ENCODE measurements at regions not wholly inside any gene's neighbourhood (a gene's known extent, or its start where the extent isn't known, plus 50 kb on each side); places are given as distances from the start of the nearest gene placed in this dataset.
"Not testable (repeated sequence)": the region's sequence is repeated elsewhere in the genome, so short reads cannot be mapped to it uniquely, and the experiment has no call there.

DNA sequence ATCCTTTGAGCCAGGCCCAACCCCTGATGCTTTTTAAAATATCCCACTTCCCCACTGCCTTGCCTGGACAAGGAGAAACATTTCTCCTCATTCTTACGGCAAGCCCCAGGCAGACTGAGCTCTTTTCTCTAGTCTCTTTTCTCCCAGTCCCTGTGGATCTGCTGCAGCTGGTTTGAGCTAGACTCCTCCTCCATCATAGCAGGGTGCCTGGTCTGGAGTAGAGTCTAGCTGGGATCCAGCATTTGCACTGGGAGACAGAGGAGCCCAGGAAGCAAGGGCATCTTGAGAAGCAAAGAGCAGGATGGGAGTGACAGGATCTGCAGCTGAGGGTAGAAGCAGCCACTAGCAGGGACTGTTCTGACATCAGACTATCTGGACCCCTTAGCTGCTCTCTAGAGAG lies 562.3 kb upstream of the COBL start:
- Histone ChIP-seq H3K4me1 (ENCODE audit: control insufficient read depth in 2 of 2, insufficient read depth in 2 of 2, low read length in 2 of 2) (no peaks in the 10 kb centered on the region), H3K36me3 (ENCODE audit: control insufficient read depth in 2 of 2, insufficient read depth in 2 of 2, low read length in 2 of 2) (no peaks in the 10 kb centered on the region), H3K27me3 (ENCODE audit: control insufficient read depth in 2 of 2, insufficient read depth in 2 of 2, low read length in 2 of 2) (no peaks in the 10 kb centered on the region), H3K9ac (ENCODE audit: low read depth in 1 of 2, low read length in 2 of 2) (no peak overlapping the region), H3K4me3 (ENCODE audit: low read length in 2 of 2) (no peak overlapping the region), H3K27ac (ENCODE audit: low read depth in 2 of 2, low read length in 2 of 2) (no peak overlapping the region), H3K9me3 (ENCODE audit: control insufficient read depth in 2 of 2, low read length in 2 of 2) (no peaks in the 10 kb centered on the region)

GRCh38 chr7:51869452-51869851 lies 552.8 kb upstream of the COBL start:
- no peak overlapping the region for H3K4me3 ChIP-seq (ENCODE audit: low read length in 2 of 2)
- no peak overlapping the region for H3K9ac ChIP-seq (ENCODE audit: low read depth in 1 of 2, low read length in 2 of 2)
- no peak overlapping the region for H3K27ac ChIP-seq (ENCODE audit: low read depth in 2 of 2, low read length in 2 of 2)
- no peaks in the 10 kb centered on the region for H3K9me3 ChIP-seq (ENCODE audit: control insufficient read depth in 2 of 2, low read length in 2 of 2)
- no peaks in the 10 kb centered on the region for H3K36me3 ChIP-seq (ENCODE audit: control insufficient read depth in 2 of 2, insufficient read depth in 2 of 2, low read length in 2 of 2)
- H3K4me1 ChIP-seq (ENCODE audit: control insufficient read depth in 2 of 2, insufficient read depth in 2 of 2, low read length in 2 of 2): no peaks in the 10 kb centered on the region
- H3K27me3 ChIP-seq (ENCODE audit: control insufficient read depth in 2 of 2, insufficient read depth in 2 of 2, low read length in 2 of 2): no peaks in the 10 kb centered on the region

- Histone ChIP-seq H3K27ac (ENCODE audit: low read depth in 2 of 2, low read length in 2 of 2) (no peak overlapping the region), H3K36me3 (ENCODE audit: control insufficient read depth in 2 of 2, insufficient read depth in 2 of 2, low read length in 2 of 2) (no peaks in the 10 kb centered on the region), H3K9me3 (ENCODE audit: control insufficient read depth in 2 of 2, low read length in 2 of 2) (no peaks in the 10 kb centered on the region), H3K27me3 (ENCODE audit: control insufficient read depth in 2 of 2, insufficient read depth in 2 of 2, low read length in 2 of 2) (no peaks in the 10 kb centered on the region), H3K4me3 (ENCODE audit: low read length in 2 of 2) (no peak overlapping the region), H3K4me1 (ENCODE audit: control insufficient read depth in 2 of 2, insufficient read depth in 2 of 2, low read length in 2 of 2) (no peaks in the 10 kb centered on the region), H3K9ac (ENCODE audit: low read depth in 1 of 2, low read length in 2 of 2) (no peak overlapping the region)
Measured at GRCh38 chr7:51867117-51867516, 550.5 kb upstream of the COBL start.

DNA sequence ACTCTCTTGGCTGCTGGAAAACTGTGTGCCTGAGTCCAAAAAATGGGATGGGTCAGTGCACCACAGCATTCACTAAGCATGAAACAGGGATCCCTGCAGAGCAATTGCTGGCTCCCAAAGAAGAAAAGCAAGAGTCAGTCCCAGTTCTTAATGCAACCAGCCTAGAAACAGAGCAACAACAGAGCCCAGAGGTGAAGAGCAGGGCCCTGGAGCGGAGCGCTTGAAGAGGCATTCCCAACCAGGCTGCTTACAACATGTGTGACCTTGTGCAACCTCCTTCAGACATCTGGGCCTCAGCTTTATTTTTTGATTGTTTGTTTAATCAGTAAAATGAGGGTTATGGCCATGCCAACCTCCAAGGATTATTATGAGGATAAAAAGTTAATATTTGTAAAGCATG lies 543.7 kb upstream of the COBL start:
- no peaks in the 10 kb centered on the region for H3K27me3 ChIP-seq (ENCODE audit: control insufficient read depth in 2 of 2, insufficient read depth in 2 of 2, low read length in 2 of 2)

DNA sequence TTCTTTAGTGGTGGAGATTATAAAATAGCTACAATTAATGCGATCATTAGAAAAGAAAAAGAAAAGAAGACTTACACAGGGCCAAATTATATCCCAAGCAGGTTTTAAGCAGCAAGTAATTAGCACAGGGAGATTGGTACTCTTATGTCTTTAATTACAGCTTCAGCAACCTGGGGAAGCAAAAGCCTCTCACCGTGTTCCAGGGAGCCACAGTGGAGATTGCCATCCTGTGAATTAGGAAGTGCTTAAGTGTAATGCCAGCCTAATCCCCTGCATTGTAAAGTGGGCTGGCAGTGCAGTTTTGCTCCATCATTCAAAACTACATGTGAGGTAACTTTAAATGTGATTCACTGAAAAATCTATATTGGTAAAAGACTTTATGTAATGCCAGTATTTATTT lies 533.5 kb upstream of the COBL start:
- no peaks in the 10 kb centered on the region for H3K27me3 ChIP-seq (ENCODE audit: control insufficient read depth in 2 of 2, insufficient read depth in 2 of 2, low read length in 2 of 2)
- H3K36me3 ChIP-seq (ENCODE audit: control insufficient read depth in 2 of 2, insufficient read depth in 2 of 2, low read length in 2 of 2): no peaks in the 10 kb centered on the region

More for the DNA sequence above, 543.7 kb upstream of the COBL start:
- H3K9ac ChIP-seq (ENCODE audit: low read depth in 1 of 2, low read length in 2 of 2): no peak overlapping the region
- H3K4me3 ChIP-seq (ENCODE audit: low read length in 2 of 2): no peak overlapping the region
- no peak overlapping the region for H3K27ac ChIP-seq (ENCODE audit: low read depth in 2 of 2, low read length in 2 of 2)
- H3K4me1 ChIP-seq (ENCODE audit: control insufficient read depth in 2 of 2, insufficient read depth in 2 of 2, low read length in 2 of 2): no peaks in the 10 kb centered on the region
- no peaks in the 10 kb centered on the region for H3K36me3 ChIP-seq (ENCODE audit: control insufficient read depth in 2 of 2, insufficient read depth in 2 of 2, low read length in 2 of 2)
- peaks cover under 1 to 1% of the 10 kb centered on the region in 2 donors for H3K9me3 ChIP-seq (ENCODE audit: control insufficient read depth in 2 of 2, low read length in 2 of 2)

GRCh38 chr7:51847461-51848134 lies 531.0 kb upstream of the COBL start:
- Histone ChIP-seq H3K9ac (ENCODE audit: low read depth in 1 of 2, low read length in 2 of 2) (no peak overlapping the region), H3K4me1 (ENCODE audit: control insufficient read depth in 2 of 2, insufficient read depth in 2 of 2, low read length in 2 of 2) (no peaks in the 10 kb centered on the region), H3K4me3 (ENCODE audit: low read length in 2 of 2) (no peak overlapping the region), H3K27me3 (ENCODE audit: control insufficient read depth in 2 of 2, insufficient read depth in 2 of 2, low read length in 2 of 2) (no peaks in the 10 kb centered on the region), H3K36me3 (ENCODE audit: control insufficient read depth in 2 of 2, insufficient read depth in 2 of 2, low read length in 2 of 2) (no peaks in the 10 kb centered on the region), H3K27ac (ENCODE audit: low read depth in 2 of 2, low read length in 2 of 2) (no peak overlapping the region), H3K9me3 (ENCODE audit: control insufficient read depth in 2 of 2, low read length in 2 of 2) (no peaks in the 10 kb centered on the region)

More for the DNA sequence above, 533.5 kb upstream of the COBL start:
- H3K4me1 ChIP-seq (ENCODE audit: control insufficient read depth in 2 of 2, insufficient read depth in 2 of 2, low read length in 2 of 2): no peaks in the 10 kb centered on the region
- no peak overlapping the region for H3K9ac ChIP-seq (ENCODE audit: low read depth in 1 of 2, low read length in 2 of 2)
- no peak overlapping the region for H3K4me3 ChIP-seq (ENCODE audit: low read length in 2 of 2)
- peaks cover 3% of the 10 kb centered on the region in 2 donors for H3K9me3 ChIP-seq (ENCODE audit: control insufficient read depth in 2 of 2, low read length in 2 of 2)
- H3K27ac ChIP-seq (ENCODE audit: low read depth in 2 of 2, low read length in 2 of 2): no peak overlapping the region

DNA sequence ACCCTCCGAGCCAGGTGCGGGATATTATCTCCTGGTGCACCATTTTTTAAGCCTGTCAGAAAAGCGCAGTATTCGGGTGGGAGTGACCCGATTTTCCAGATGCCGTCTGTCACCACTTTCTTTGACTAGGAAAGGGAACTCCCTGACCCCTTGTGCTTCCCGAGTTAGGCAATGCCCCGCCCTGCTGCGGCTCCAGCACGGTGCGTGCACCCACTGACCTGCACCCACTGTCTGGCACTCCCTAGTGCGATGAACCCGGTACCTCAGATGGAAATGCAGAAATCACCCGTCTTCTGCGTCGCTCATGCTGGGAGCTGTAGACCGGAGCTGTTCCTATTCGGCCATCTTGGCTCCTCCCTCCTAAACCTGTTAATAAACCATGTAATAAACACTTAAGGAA lies 522.5 kb upstream of the COBL start:
- not testable (repeated sequence) for H3K27ac ChIP-seq (ENCODE audit: low read depth in 2 of 2, low read length in 2 of 2); H3K9me3 ChIP-seq (ENCODE audit: control insufficient read depth in 2 of 2, low read length in 2 of 2); H3K4me1 ChIP-seq (ENCODE audit: control insufficient read depth in 2 of 2, insufficient read depth in 2 of 2, low read length in 2 of 2); H3K4me3 ChIP-seq (ENCODE audit: low read length in 2 of 2); H3K27me3 ChIP-seq (ENCODE audit: control insufficient read depth in 2 of 2, insufficient read depth in 2 of 2, low read length in 2 of 2); H3K9ac ChIP-seq (ENCODE audit: low read depth in 1 of 2, low read length in 2 of 2); H3K36me3 ChIP-seq (ENCODE audit: control insufficient read depth in 2 of 2, insufficient read depth in 2 of 2, low read length in 2 of 2)

DNA sequence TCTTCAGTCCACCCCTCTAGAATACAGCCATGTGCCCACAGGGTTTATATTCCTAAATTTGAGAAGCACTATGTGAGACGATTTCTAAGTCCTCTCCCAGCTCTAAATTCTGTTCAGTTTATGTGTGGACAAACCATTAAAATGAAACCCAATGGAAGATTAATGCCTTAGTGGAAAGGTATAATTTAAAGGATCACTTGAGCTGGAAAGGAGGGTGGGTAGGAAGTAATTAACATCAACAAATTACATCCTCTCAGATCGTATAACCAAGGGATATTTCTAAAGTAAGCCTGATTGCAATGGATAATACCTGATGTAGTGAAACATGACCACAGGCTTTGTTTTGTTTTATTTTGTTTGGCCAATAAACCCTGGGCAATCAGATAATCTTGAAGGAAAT lies 511.0 kb upstream of the COBL start:
- H3K4me3 ChIP-seq (ENCODE audit: low read length in 2 of 2): no peak overlapping the region
- no peaks in the 10 kb centered on the region for H3K4me1 ChIP-seq (ENCODE audit: control insufficient read depth in 2 of 2, insufficient read depth in 2 of 2, low read length in 2 of 2)
- H3K27me3 ChIP-seq (ENCODE audit: control insufficient read depth in 2 of 2, insufficient read depth in 2 of 2, low read length in 2 of 2): no peaks in the 10 kb centered on the region
- H3K9ac ChIP-seq (ENCODE audit: low read depth in 1 of 2, low read length in 2 of 2): no peak overlapping the region
- no peaks in the 10 kb centered on the region for H3K9me3 ChIP-seq (ENCODE audit: control insufficient read depth in 2 of 2, low read length in 2 of 2)
- H3K27ac ChIP-seq (ENCODE audit: low read depth in 2 of 2, low read length in 2 of 2): no peak overlapping the region
- no peaks in the 10 kb centered on the region for H3K36me3 ChIP-seq (ENCODE audit: control insufficient read depth in 2 of 2, insufficient read depth in 2 of 2, low read length in 2 of 2)

DNA sequence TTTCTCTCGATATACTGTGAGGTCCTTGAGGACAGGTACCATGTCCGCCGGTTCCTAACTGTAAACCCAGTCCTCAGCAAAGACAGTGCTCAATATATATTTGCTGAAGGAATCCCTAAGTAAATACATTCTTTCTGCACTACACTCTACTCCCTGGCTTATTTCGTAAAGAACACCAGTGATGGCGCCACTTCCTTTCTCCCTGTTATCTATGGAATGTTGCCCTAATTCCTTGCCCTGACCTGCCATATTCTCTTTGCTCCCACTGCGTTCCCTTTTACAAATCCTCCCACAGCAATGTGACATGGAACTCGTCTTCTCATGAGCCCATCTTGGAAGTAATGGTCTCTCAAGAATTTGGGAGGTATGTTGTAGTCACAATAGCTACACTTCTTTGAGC lies 507.4 kb upstream of the COBL start:
- H3K27ac ChIP-seq (ENCODE audit: low read depth in 2 of 2, low read length in 2 of 2): no peak overlapping the region
- H3K4me3 ChIP-seq (ENCODE audit: low read length in 2 of 2): no peak overlapping the region
- H3K27me3 ChIP-seq (ENCODE audit: control insufficient read depth in 2 of 2, insufficient read depth in 2 of 2, low read length in 2 of 2): no peaks in the 10 kb centered on the region
- H3K4me1 ChIP-seq (ENCODE audit: control insufficient read depth in 2 of 2, insufficient read depth in 2 of 2, low read length in 2 of 2): no peaks in the 10 kb centered on the region
- H3K9ac ChIP-seq (ENCODE audit: low read depth in 1 of 2, low read length in 2 of 2): no peak overlapping the region
- H3K36me3 ChIP-seq (ENCODE audit: control insufficient read depth in 2 of 2, insufficient read depth in 2 of 2, low read length in 2 of 2): no peaks in the 10 kb centered on the region
- peaks cover 0 to 2% of the 10 kb centered on the region in 2 donors for H3K9me3 ChIP-seq (ENCODE audit: control insufficient read depth in 2 of 2, low read length in 2 of 2)

GRCh38 chr7:51823437-51823836 lies 506.8 kb upstream of the COBL start:
- H3K27ac ChIP-seq (ENCODE audit: low read depth in 2 of 2, low read length in 2 of 2): no peak overlapping the region
- no peaks in the 10 kb centered on the region for H3K4me1 ChIP-seq (ENCODE audit: control insufficient read depth in 2 of 2, insufficient read depth in 2 of 2, low read length in 2 of 2)
- peaks cover 0 to 2% of the 10 kb centered on the region in 2 donors for H3K9me3 ChIP-seq (ENCODE audit: control insufficient read depth in 2 of 2, low read length in 2 of 2)
- no peaks in the 10 kb centered on the region for H3K27me3 ChIP-seq (ENCODE audit: control insufficient read depth in 2 of 2, insufficient read depth in 2 of 2, low read length in 2 of 2)
- no peaks in the 10 kb centered on the region for H3K36me3 ChIP-seq (ENCODE audit: control insufficient read depth in 2 of 2, insufficient read depth in 2 of 2, low read length in 2 of 2)
- H3K4me3 ChIP-seq (ENCODE audit: low read length in 2 of 2): no peak overlapping the region
- H3K9ac ChIP-seq (ENCODE audit: low read depth in 1 of 2, low read length in 2 of 2): no peak overlapping the region
